Gastroesophageal sphincter (tissue), 4 donors: ENCODE measurements at regions not wholly inside any gene's neighbourhood (a gene's known extent, or its start where the extent isn't known, plus 50 kb on each side); places are given as distances from the start of the nearest gene placed in this dataset.

ENCODE experiments used
- ATAC-seq: fragments of 150-250 bp; one replicate; pipeline ENCODE4 v1.9.1; 2016; ENCODE audit warnings: mild to moderate bottlenecking, moderate library complexity
- H3K27ac ChIP-seq, 4 donors: fragments of 200-600 bp; sonication (generic) in 3 of 4; 1 replicate in 3 of 4; 2 replicates in 1 of 4; pipeline ENCODE4 v1.5.1; 2016 to 2019
- H3K27me3 ChIP-seq: fragments of 200-600 bp; sonication (generic); one replicate; pipeline ENCODE4 v1.5.1; 2019
- H3K36me3 ChIP-seq, 2 donors: fragments of 200-600 bp; sonication (generic); one replicate each; pipeline ENCODE4 v1.5.1; 2019; ENCODE audit warnings: control low read depth in 1 of 2
- H3K4me1 ChIP-seq, 3 donors: fragments of 200-600 bp; sonication (generic); 1 replicate in 2 of 3; 2 replicates in 1 of 3; pipeline ENCODE4 v1.5.1; 2016 to 2019; ENCODE audit warnings: control low read depth in 2 of 3
- H3K4me3 ChIP-seq, 2 donors: fragments of 200-600 bp; sonication (generic); one replicate each; pipeline ENCODE4 v1.5.1; 2019; ENCODE audit warnings: mild to moderate bottlenecking in 1 of 2, moderate library complexity in 1 of 2
- H3K9me3 ChIP-seq, 3 donors: fragments of 200-600 bp; sonication (generic); one replicate each; pipeline ENCODE4 v1.5.1; 2017 to 2019; ENCODE audit warnings: control low read depth in 2 of 3
- EP300 ChIP-seq: sonication (generic); formaldehyde crosslinking; IDR thresholded peaks from one replicate; pipeline ENCODE4 v1.6.1; 2017; ENCODE audit warnings: antibody characterized with exemption, mild to moderate bottlenecking
- POLR2A ChIP-seq, 2 donors: fragments of 450-650 bp; IDR thresholded peaks; one replicate each; pipeline ENCODE4 v1.6.1; 2017; ENCODE audit warnings: antibody characterized with exemption in 2 of 2, mild to moderate bottlenecking in 2 of 2, moderate library complexity in 1 of 2
- POLR2AphosphoS5 ChIP-seq: sonication (generic); formaldehyde crosslinking; IDR thresholded peaks from one replicate; pipeline ENCODE4 v1.6.1; 2017; ENCODE audit warnings: antibody characterized with exemption
- WGBS, 2 donors: methylation state at CpG; one replicate each; pipeline ENCODE4 v1.1.5; 2018; ENCODE audit warnings: low coverage in 1 of 2; 5-methylcytosine and 5-hydroxymethylcytosine counted together
- TF ChIP-seq, protein P1 (sequence below), 4 experiments: fragments of 200-600 bp in 2 of 4; fragments of 450-650 bp in 2 of 4; sonication (generic) in 1 of 4; IDR thresholded peaks; one replicate each; pipeline ENCODE4 v1.5.1; 2017 to 2019; ENCODE audit warnings: antibody characterized with exemption in 4 of 4, mild to moderate bottlenecking in 2 of 4, moderate library complexity in 2 of 4

DNA sequence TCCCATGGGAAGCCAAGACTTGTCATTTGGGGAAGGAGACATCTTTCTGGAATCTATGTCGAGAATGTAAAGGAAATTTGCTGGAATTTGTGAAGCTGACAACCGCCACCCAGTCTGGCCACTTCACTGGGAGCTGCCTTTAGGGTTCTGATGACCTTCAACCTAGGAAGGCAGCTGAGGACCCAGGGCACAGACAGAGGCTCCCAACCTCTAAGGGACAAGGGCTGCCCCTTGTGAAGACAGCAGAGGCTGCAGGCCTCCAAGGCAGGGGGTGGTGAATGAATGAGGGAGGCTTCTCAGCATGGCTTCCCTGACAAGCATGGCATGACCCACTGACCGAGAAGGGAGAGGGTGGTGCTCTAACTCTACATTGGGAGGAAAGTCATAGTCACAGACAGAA lies 128.9 kb upstream of the ASB18 start:
- Histone ChIP-seq H3K4me3 (no peak overlapping the region), H3K27me3 (peaks cover 7% of the 10 kb centered on the region), H3K36me3 (no peaks in the 10 kb centered on the region), H3K9me3 (no peaks in the 10 kb centered on the region), H3K4me1 (no peaks in the 10 kb centered on the region), H3K27ac (no peak overlapping the region)
- WGBS, 2 donors = no CpG with 5 or more reads among the region's 3 CpGs
- no peak for ATAC-seq
- TF ChIP-seq, protein P1, sequence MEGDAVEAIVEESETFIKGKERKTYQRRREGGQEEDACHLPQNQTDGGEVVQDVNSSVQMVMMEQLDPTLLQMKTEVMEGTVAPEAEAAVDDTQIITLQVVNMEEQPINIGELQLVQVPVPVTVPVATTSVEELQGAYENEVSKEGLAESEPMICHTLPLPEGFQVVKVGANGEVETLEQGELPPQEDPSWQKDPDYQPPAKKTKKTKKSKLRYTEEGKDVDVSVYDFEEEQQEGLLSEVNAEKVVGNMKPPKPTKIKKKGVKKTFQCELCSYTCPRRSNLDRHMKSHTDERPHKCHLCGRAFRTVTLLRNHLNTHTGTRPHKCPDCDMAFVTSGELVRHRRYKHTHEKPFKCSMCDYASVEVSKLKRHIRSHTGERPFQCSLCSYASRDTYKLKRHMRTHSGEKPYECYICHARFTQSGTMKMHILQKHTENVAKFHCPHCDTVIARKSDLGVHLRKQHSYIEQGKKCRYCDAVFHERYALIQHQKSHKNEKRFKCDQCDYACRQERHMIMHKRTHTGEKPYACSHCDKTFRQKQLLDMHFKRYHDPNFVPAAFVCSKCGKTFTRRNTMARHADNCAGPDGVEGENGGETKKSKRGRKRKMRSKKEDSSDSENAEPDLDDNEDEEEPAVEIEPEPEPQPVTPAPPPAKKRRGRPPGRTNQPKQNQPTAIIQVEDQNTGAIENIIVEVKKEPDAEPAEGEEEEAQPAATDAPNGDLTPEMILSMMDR (IDR thresholded peaks at IDR 0.05) = no peak
- no peak for TF ChIP-seq POLR2AphosphoS5
- no peak for TF ChIP-seq EP300
- no peak for TF ChIP-seq POLR2A (IDR thresholded peaks at IDR 0.05)

DNA sequence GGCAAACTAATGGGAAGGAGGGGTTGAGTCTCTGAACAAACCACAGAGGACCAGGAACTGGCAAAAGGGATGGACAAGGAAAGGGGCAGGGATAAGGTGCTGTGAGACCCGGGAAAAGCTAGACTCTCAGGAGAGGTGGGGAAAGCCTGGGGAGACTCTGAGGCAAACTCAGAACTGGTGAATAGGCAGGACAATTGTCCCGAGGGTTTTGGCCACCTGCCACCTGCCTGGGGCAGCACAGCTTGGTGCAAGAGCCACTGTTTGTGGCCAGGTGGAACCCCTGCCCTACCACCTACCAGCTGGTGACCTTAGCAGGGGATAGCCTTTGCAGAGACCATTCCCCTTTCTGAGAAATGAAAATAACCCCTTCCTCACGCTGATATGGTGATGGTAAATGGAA lies 129.4 kb upstream of the ASB18 start:
- no peaks in the 10 kb centered on the region for H3K4me1 ChIP-seq
- no peak overlapping the region for H3K27ac ChIP-seq
- TF ChIP-seq POLR2AphosphoS5 (no peak), EP300 (no peak), POLR2A (IDR thresholded peaks at IDR 0.05) (no peak)
- TF ChIP-seq, protein P1 (IDR thresholded peaks at IDR 0.05) = no peak
- ATAC-seq = no peak
- peaks cover 7% of the 10 kb centered on the region for H3K27me3 ChIP-seq
- H3K36me3 ChIP-seq = no peaks in the 10 kb centered on the region
- 65 to 94% methylated on average over 2 of the region's 3 CpGs for WGBS, 2 donors
- no peaks in the 10 kb centered on the region for H3K9me3 ChIP-seq
- H3K4me3 ChIP-seq = no peak overlapping the region

DNA sequence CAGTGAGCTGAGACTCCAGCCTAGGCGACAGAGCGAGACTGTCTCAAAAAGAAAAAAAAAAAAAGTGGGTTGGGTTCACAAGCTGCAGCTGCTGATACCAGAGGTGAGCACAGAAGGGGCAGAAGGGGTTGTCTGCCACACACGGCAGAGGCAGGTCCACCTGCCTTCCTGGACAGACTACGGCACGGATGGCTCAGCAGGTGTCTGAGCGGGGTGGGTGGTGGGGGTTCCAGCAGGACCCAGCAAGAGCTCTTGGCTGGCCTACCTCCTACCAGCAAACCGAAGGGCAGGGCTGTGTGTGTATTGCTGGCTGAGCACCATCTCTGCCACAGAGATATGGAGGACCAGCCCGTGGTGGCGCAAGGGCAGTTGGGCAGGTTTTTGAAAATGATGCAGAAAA lies 130.4 kb upstream of the ASB18 start:
- Histone ChIP-seq H3K27ac (no peak overlapping the region), H3K27me3 (peaks cover 7% of the 10 kb centered on the region), H3K36me3 (no peaks in the 10 kb centered on the region), H3K4me3 (no peak overlapping the region), H3K4me1 (no peaks in the 10 kb centered on the region), H3K9me3 (no peaks in the 10 kb centered on the region)
- no peak for ATAC-seq
- TF ChIP-seq POLR2AphosphoS5 = no peak
- WGBS, 2 donors = 97% methylated on average over 7 of the region's 9 CpGs; no CpG with 5 or more reads in 1 of the 2 donors

DNA sequence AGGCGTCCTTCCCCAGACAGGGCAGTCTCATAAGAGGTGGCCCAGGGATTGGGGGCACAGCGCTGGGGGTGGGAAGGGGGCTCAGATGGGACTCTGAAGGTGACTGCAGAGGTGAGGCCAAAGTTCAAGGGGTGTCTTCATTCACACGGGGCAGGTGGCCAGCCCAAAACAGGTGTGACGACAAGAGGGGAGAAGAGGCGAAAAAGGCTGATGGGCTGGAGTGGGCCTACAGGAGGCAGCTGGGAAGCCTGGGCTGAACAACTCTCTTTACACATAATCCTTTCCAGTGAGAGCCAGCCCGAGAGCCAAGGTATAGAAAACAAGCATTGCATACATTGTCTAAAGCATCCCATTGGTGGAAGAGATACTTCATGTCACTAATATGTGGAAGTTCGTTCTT lies 130.9 kb upstream of the ASB18 start:
- no peak for ATAC-seq
- no peaks in the 10 kb centered on the region for H3K9me3 ChIP-seq
- H3K4me3 ChIP-seq = no peak overlapping the region
- no peaks in the 10 kb centered on the region for H3K4me1 ChIP-seq
- no peak for TF ChIP-seq POLR2A (IDR thresholded peaks at IDR 0.05)
- TF ChIP-seq, protein P1 (IDR thresholded peaks at IDR 0.05) = no peak
- no peaks in the 10 kb centered on the region for H3K36me3 ChIP-seq
- no peak overlapping the region for H3K27ac ChIP-seq
- WGBS, 2 donors = 87 to 96% methylated on average over 4 to 7 of the region's 7 CpGs
- peaks cover 7% of the 10 kb centered on the region for H3K27me3 ChIP-seq

DNA sequence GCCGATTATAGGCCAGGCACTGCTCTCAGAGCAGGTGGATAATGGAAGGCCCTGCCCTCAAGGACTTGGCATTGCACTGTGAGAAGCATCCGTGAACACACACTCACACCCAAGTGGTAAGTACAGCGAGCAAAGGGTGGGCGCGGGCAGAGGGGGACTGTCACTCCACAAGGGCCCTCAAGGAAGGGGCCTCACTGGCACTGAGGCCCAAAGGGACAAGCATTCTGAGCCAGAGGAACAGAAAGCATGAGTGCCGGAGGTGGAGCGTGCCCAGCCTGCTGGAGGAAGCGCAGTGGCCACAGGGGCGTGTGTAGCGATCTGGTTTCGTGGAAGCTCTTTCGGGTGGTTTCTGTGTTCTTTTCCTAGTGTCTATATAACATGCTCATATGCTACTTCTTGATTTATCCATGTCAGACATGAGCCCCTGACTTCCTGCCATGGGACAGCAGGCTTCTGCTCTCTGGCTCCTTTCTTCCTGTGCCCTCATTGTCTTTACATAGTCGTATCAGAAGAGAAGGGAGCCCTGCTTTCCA lies 132.7 kb upstream of the ASB18 start:
- no peaks in the 10 kb centered on the region for H3K4me1 ChIP-seq
- H3K4me3 ChIP-seq = no peak overlapping the region
- H3K36me3 ChIP-seq = no peaks in the 10 kb centered on the region
- ATAC-seq = no peak
- TF ChIP-seq POLR2A (IDR thresholded peaks at IDR 0.05) (no peak), EP300 (no peak), POLR2AphosphoS5 (no peak)
- TF ChIP-seq, protein P1 (IDR thresholded peaks at IDR 0.05) = no peak
- 87% methylated on average over 13 of the region's 13 CpGs; no CpG with 5 or more reads in 1 of the 2 donors for WGBS, 2 donors
- H3K27me3 ChIP-seq = peaks cover 7% of the 10 kb centered on the region
- H3K27ac ChIP-seq = no peak overlapping the region
- H3K9me3 ChIP-seq = no peaks in the 10 kb centered on the region
